Neural cell (in vitro differentiated cells): ENCODE measurements at regions not wholly inside any gene's neighbourhood (a gene's known extent, or its start where the extent isn't known, plus 50 kb on each side); places are given as distances from the start of the nearest gene placed in this dataset.

ENCODE experiments used
- H2AFZ ChIP-seq: fragments of 200-600, 300-800 bp; sonication (generic), shearing (Covaris generic); 2 replicates; pipeline ENCODE4 v1.6.0; 2014; ENCODE audit warnings: low read depth, mild to moderate bottlenecking, antibody characterized with exemption, low read length, moderate library complexity
- H3F3A ChIP-seq: fragments of 200-600 bp; shearing (Covaris generic); 2 replicates; pipeline ENCODE4 v1.6.1; 2016; ENCODE audit warnings: mild to moderate bottlenecking, moderate library complexity, mixed read lengths, antibody characterized with exemption, low read length; ENCODE audit not compliant: insufficient read depth, poor library complexity, severe bottlenecking
- H3K27ac ChIP-seq: fragments of 200-600, 300-800 bp; sonication (generic), shearing (Covaris generic); 2 replicates; pipeline ENCODE4 v1.5.1; 2014; ENCODE audit warnings: mild to moderate bottlenecking, low read length, moderate library complexity
- H3K27me3 ChIP-seq: fragments of 300-800, 200-600 bp; sonication (generic), shearing (Covaris generic); 2 replicates; pipeline ENCODE4 v1.6.0; 2014; ENCODE audit warnings: mild to moderate bottlenecking, low read depth, low read length, moderate library complexity; ENCODE audit not compliant: insufficient read depth
- H3K36me3 ChIP-seq: fragments of 300-800, 200-600 bp; sonication (generic), shearing (Covaris generic); 2 replicates; pipeline ENCODE4 v1.5.1; 2014; ENCODE audit warnings: mild to moderate bottlenecking, antibody characterized with exemption, low read length, moderate library complexity; ENCODE audit not compliant: insufficient read depth
- H3K4me2 ChIP-seq: fragments of 300-800, 200-600 bp; sonication (generic), shearing (Covaris generic); 2 replicates; pipeline ENCODE4 v1.6.0; 2014; ENCODE audit warnings: mild to moderate bottlenecking, low read length
- H3K4me3 ChIP-seq: fragments of 300-800, 200-600 bp; sonication (generic), shearing (Covaris generic); 2 replicates; pipeline ENCODE4 v1.5.1; 2014; ENCODE audit warnings: mild to moderate bottlenecking, low read length, moderate library complexity
- H3K79me2 ChIP-seq: fragments of 200-600 bp; shearing (Covaris generic); replicated peaks from 2 replicates; pipeline ENCODE4 v1.6.0; 2014; ENCODE audit warnings: mild to moderate bottlenecking, low read length, moderate library complexity; ENCODE audit not compliant: insufficient read depth
- H3K9ac ChIP-seq: fragments of 300-800, 200-600 bp; sonication (generic), shearing (Covaris generic); 2 replicates; pipeline ENCODE4 v1.6.1; 2016; ENCODE audit warnings: mild to moderate bottlenecking, low read length, mixed read lengths
- H3K9me2 ChIP-seq: fragments of 200-600 bp; shearing (Covaris generic); 2 replicates; pipeline ENCODE4 v1.6.1; 2016; ENCODE audit warnings: mild to moderate bottlenecking, low read length, mixed read lengths; ENCODE audit not compliant: insufficient read depth
- H3K9me3 ChIP-seq: fragments of 200-600, 300-800 bp; sonication (generic), shearing (Covaris generic); 2 replicates; pipeline ENCODE4 v1.6.1; 2016; ENCODE audit warnings: mild to moderate bottlenecking, mixed run types, low read length, moderate library complexity, mixed read lengths
- H4K20me1 ChIP-seq: fragments of 200-600 bp; shearing (Covaris generic); 2 replicates; pipeline ENCODE4 v1.6.1; 2016; ENCODE audit warnings: mild to moderate bottlenecking, mixed run types; ENCODE audit not compliant: insufficient read depth
- EP300 ChIP-seq: fragments of 450-650 bp; conservative IDR thresholded peaks from 2 replicates; pipeline ENCODE4 v1.6.1; 2014; ENCODE audit warnings: antibody characterized with exemption, mild to moderate bottlenecking, moderate library complexity; ENCODE audit not compliant: poor library complexity, severe bottlenecking
- EZH2 ChIP-seq: fragments of 200-600, 300-800 bp; shearing (Covaris generic), sonication (generic); IDR thresholded peaks from 2 replicates; pipeline ENCODE4 v1.6.1; 2014; ENCODE audit warnings: antibody characterized with exemption, low read length, borderline replicate concordance, mild to moderate bottlenecking; ENCODE audit not compliant: insufficient read depth, poor library complexity, severe bottlenecking
- MXI1 ChIP-seq: fragments of 450-650 bp; conservative IDR thresholded peaks from 2 replicates; pipeline ENCODE4 v1.6.1; 2014; ENCODE audit warnings: antibody characterized with exemption, mild to moderate bottlenecking; ENCODE audit not compliant: poor library complexity, severe bottlenecking
- POLR2AphosphoS5 ChIP-seq: IDR thresholded peaks from 2 replicates; pipeline ENCODE4 v1.6.1; 2012
- RAD21 ChIP-seq: fragments of 450-650 bp; conservative IDR thresholded peaks from 2 replicates; pipeline ENCODE4 v1.6.1; 2014; ENCODE audit warnings: antibody characterized with exemption, mild to moderate bottlenecking, moderate library complexity
- SMC3 ChIP-seq: fragments of 450-650 bp; conservative IDR thresholded peaks from 2 replicates; pipeline ENCODE4 v1.6.1; 2014; ENCODE audit warnings: antibody characterized with exemption, mild to moderate bottlenecking, moderate library complexity; ENCODE audit not compliant: poor library complexity
- TAF1 ChIP-seq: IDR thresholded peaks from 2 replicates; pipeline ENCODE4 v1.6.1; 2012; ENCODE audit warnings: low read depth
- TF ChIP-seq, protein P1 (sequence below): fragments of 450-650 bp; IDR thresholded peaks from 2 replicates; pipeline ENCODE4 v1.5.1; 2014; ENCODE audit warnings: antibody characterized with exemption, mild to moderate bottlenecking, moderate library complexity; ENCODE audit not compliant: poor library complexity, severe bottlenecking
- TF ChIP-seq, protein P2 (sequence below): IDR thresholded peaks from 2 replicates; pipeline ENCODE4 v1.6.1; 2012; ENCODE audit warnings: borderline replicate concordance

- Histone ChIP-seq H3K27ac (no peak overlapping the region), H3K27me3 (no peaks in the 10 kb centered on the region), H3K4me3 (no peak overlapping the region), H3F3A (no peaks in the 10 kb centered on the region), H3K9me2 (no peaks in the 10 kb centered on the region), H3K9me3 (peaks cover 4% of the 10 kb centered on the region), H3K79me2 (no peaks in the 10 kb centered on the region), H3K9ac (no peak overlapping the region), H4K20me1 (no peaks in the 10 kb centered on the region), H2AFZ (no peak overlapping the region), H3K36me3 (no peaks in the 10 kb centered on the region), H3K4me2 (no peak overlapping the region)
- no peak for TF ChIP-seq SMC3
- no peak for TF ChIP-seq RAD21
- no peak for TF ChIP-seq POLR2AphosphoS5
- no peak for TF ChIP-seq MXI1
- TF ChIP-seq, protein P1, sequence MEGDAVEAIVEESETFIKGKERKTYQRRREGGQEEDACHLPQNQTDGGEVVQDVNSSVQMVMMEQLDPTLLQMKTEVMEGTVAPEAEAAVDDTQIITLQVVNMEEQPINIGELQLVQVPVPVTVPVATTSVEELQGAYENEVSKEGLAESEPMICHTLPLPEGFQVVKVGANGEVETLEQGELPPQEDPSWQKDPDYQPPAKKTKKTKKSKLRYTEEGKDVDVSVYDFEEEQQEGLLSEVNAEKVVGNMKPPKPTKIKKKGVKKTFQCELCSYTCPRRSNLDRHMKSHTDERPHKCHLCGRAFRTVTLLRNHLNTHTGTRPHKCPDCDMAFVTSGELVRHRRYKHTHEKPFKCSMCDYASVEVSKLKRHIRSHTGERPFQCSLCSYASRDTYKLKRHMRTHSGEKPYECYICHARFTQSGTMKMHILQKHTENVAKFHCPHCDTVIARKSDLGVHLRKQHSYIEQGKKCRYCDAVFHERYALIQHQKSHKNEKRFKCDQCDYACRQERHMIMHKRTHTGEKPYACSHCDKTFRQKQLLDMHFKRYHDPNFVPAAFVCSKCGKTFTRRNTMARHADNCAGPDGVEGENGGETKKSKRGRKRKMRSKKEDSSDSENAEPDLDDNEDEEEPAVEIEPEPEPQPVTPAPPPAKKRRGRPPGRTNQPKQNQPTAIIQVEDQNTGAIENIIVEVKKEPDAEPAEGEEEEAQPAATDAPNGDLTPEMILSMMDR: no peak
- no peak for TF ChIP-seq TAF1
- no peak for TF ChIP-seq EZH2
- TF ChIP-seq, protein P2, sequence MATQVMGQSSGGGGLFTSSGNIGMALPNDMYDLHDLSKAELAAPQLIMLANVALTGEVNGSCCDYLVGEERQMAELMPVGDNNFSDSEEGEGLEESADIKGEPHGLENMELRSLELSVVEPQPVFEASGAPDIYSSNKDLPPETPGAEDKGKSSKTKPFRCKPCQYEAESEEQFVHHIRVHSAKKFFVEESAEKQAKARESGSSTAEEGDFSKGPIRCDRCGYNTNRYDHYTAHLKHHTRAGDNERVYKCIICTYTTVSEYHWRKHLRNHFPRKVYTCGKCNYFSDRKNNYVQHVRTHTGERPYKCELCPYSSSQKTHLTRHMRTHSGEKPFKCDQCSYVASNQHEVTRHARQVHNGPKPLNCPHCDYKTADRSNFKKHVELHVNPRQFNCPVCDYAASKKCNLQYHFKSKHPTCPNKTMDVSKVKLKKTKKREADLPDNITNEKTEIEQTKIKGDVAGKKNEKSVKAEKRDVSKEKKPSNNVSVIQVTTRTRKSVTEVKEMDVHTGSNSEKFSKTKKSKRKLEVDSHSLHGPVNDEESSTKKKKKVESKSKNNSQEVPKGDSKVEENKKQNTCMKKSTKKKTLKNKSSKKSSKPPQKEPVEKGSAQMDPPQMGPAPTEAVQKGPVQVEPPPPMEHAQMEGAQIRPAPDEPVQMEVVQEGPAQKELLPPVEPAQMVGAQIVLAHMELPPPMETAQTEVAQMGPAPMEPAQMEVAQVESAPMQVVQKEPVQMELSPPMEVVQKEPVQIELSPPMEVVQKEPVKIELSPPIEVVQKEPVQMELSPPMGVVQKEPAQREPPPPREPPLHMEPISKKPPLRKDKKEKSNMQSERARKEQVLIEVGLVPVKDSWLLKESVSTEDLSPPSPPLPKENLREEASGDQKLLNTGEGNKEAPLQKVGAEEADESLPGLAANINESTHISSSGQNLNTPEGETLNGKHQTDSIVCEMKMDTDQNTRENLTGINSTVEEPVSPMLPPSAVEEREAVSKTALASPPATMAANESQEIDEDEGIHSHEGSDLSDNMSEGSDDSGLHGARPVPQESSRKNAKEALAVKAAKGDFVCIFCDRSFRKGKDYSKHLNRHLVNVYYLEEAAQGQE: no peak
- no peak for TF ChIP-seq EP300
Measured at GRCh38 chr13:111865046-111865445, 201.9 kb upstream of the SOX1 start.

DNA sequence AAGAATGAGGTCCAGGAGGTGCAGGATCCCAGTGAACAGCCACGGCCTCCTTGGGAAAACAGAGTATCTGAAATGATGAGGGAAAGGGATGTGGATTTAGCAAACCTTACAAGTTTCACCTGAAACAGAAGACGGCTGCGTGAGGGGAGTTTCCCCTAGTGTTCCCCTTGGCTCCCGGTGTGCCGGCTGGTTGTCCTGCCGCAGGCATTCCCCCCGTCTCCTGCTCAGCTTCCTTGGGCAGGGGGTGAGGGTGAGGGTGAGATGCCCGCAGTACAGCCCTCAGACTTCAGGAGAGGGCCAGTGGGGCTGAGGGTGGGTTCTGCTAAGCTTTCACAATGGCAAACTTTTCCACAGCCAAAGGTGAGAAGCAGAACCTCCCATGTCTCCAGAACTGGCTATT, 201.1 kb upstream of the SOX1 start:
- TF ChIP-seq POLR2AphosphoS5 (no peak), SMC3 (no peak), EZH2 (no peak), MXI1 (no peak), RAD21 (no peak), TAF1 (no peak), EP300 (no peak)
- TF ChIP-seq, protein P1: no peak
- TF ChIP-seq, protein P2: no peak
- Histone ChIP-seq H3K36me3 (no peaks in the 10 kb centered on the region), H3K9me2 (no peaks in the 10 kb centered on the region), H3K27ac (no peak overlapping the region), H4K20me1 (no peaks in the 10 kb centered on the region), H2AFZ (no peak overlapping the region), H3F3A (no peaks in the 10 kb centered on the region), H3K9me3 (peaks cover 4% of the 10 kb centered on the region), H3K9ac (no peak overlapping the region), H3K27me3 (no peaks in the 10 kb centered on the region), H3K79me2 (no peaks in the 10 kb centered on the region), H3K4me3 (no peak overlapping the region), H3K4me2 (no peak overlapping the region)
